IMR-90 (cell line): ENCODE measurements at regions not wholly inside any gene's neighbourhood (a gene's known extent, or its start where the extent isn't known, plus 50 kb on each side); places are given as distances from the start of the nearest gene placed in this dataset.

Source experiments
- ATAC-seq: fragments of 200-7000 bp; cut with Tn5 transposase; 2 replicates; pipeline ENCODE4 v1.9.1; 2020; ENCODE audit warnings: low read depth, mild to moderate bottlenecking, moderate library complexity
- BruUV-seq: library from RNA; stranded (reverse); fragments of 400-500 nt; replicated peaks from 2 replicates; lab custom pipeline; 2021; lab: Mats Ljungman, UMichigan
- CTCF ChIA-PET: fragments of 300-600 bp; formaldehyde crosslinking; extraction: SDS; loops from one replicate; lab custom pipeline; 2021; ENCODE audit warnings: antibody characterized with exemption; lab: Yijun Ruan, JAX
- POLR2A ChIA-PET: fragments of 300-600 bp; sonication (Branson Sonifier 250); formaldehyde crosslinking; loops from one replicate; lab custom pipeline; 2022; ENCODE audit warnings: antibody characterized with exemption; ENCODE audit not compliant: unreplicated experiment; lab: Charles Lee
- DNase-seq: peaks from one replicate; pipeline ENCODE4 v3.0.0; 2013
- H2AFZ ChIP-seq: replicated peaks from 2 replicates; pipeline ENCODE3; 2013; ENCODE audit warnings: low read length, mild to moderate bottlenecking; ENCODE audit not compliant: poor library complexity
- H2AK5ac ChIP-seq: 2 replicates; pipeline ENCODE4 v1.6.1; 2013; ENCODE audit warnings: low read depth, low read length, inconsistent platforms
- H2AK9ac ChIP-seq: replicated peaks from 2 replicates; pipeline ENCODE3; 2013; ENCODE audit warnings: mild to moderate bottlenecking, low read depth, low read length, moderate library complexity; ENCODE audit not compliant: poor library complexity
- H2BK120ac ChIP-seq: 2 replicates; pipeline ENCODE4 v1.6.1; 2013; ENCODE audit warnings: low read depth, low read length, inconsistent platforms
- H2BK15ac ChIP-seq: 3 replicates; pipeline ENCODE4 v1.6.1; 2013; ENCODE audit warnings: low read depth, low read length, inconsistent platforms
- H2BK20ac ChIP-seq: 2 replicates; pipeline ENCODE4 v1.6.1; 2013; ENCODE audit warnings: low read depth, mild to moderate bottlenecking, inconsistent platforms, low read length, moderate library complexity
- H2BK5ac ChIP-seq: 2 replicates; pipeline ENCODE4 v1.6.1; 2013; ENCODE audit warnings: mild to moderate bottlenecking, low read depth, low read length, inconsistent platforms; ENCODE audit not compliant: poor library complexity, severe bottlenecking
- H3K14ac ChIP-seq: replicated peaks from 2 replicates; pipeline ENCODE4 v1.6.1; 2013; ENCODE audit warnings: low read depth, low read length, inconsistent platforms
- H3K18ac ChIP-seq: 2 replicates; pipeline ENCODE4 v1.6.1; 2013; ENCODE audit warnings: low read depth, low read length, control low read depth
- H3K23ac ChIP-seq: 2 replicates; pipeline ENCODE4 v1.6.1; 2013; ENCODE audit warnings: low read depth, low read length, inconsistent platforms
- H3K27ac ChIP-seq: 2 replicates; pipeline ENCODE4 v1.5.1; 2013; ENCODE audit warnings: mild to moderate bottlenecking, control low read depth, low read length; ENCODE audit not compliant: insufficient read depth
- H3K27me3 ChIP-seq: 2 replicates; pipeline ENCODE4 v1.6.1; 2013; ENCODE audit warnings: low read length; ENCODE audit not compliant: control insufficient read depth, insufficient read depth
- H3K36me3 ChIP-seq: 2 replicates; pipeline ENCODE4 v1.6.1; 2013; ENCODE audit warnings: low read length, mixed read lengths; ENCODE audit not compliant: control insufficient read depth, insufficient read depth
- H3K4ac ChIP-seq: 2 replicates; pipeline ENCODE4 v1.6.1; 2013; ENCODE audit warnings: low read depth, low read length, inconsistent platforms
- H3K4me1 ChIP-seq: 2 replicates; pipeline ENCODE4 v1.6.1; 2013; ENCODE audit warnings: low read length, mixed read lengths; ENCODE audit not compliant: control insufficient read depth, insufficient read depth
- H3K4me2 ChIP-seq: 2 replicates; pipeline ENCODE4 v1.6.1; 2013; ENCODE audit warnings: low read depth, mild to moderate bottlenecking, control low read depth, low read length, moderate library complexity
- H3K4me3 ChIP-seq: 2 replicates; pipeline ENCODE4 v1.5.1; 2013; ENCODE audit warnings: low read depth, mild to moderate bottlenecking, control low read depth, low read length, moderate library complexity; ENCODE audit not compliant: insufficient read depth
- H3K56ac ChIP-seq: 2 replicates; pipeline ENCODE4 v1.6.1; 2013; ENCODE audit warnings: low read length, inconsistent platforms; ENCODE audit not compliant: insufficient read depth; ENCODE audit errors: extremely low read depth
- H3K79me1 ChIP-seq, 2 experiments: 2 replicates each; pipeline ENCODE4 v1.6.1; 2013; ENCODE audit warnings: low read length in 2 of 2, inconsistent platforms in 1 of 2, low read depth in 1 of 2
- H3K9ac ChIP-seq: 2 replicates; pipeline ENCODE4 v1.6.1; 2013; ENCODE audit warnings: low read depth, low read length, control low read depth
- H3K9me1 ChIP-seq: 2 replicates; pipeline ENCODE4 v1.6.1; 2013; ENCODE audit warnings: low read length, inconsistent platforms; ENCODE audit not compliant: insufficient read depth
- H3K9me3 ChIP-seq: 2 replicates; pipeline ENCODE4 v1.6.1; 2013; ENCODE audit warnings: low read length; ENCODE audit not compliant: control insufficient read depth, insufficient read depth
- H4K20me1 ChIP-seq: 2 replicates; pipeline ENCODE4 v1.6.1; 2013; ENCODE audit warnings: low read length, inconsistent platforms; ENCODE audit not compliant: insufficient read depth
- H4K5ac ChIP-seq: 2 replicates; pipeline ENCODE4 v1.6.1; 2013; ENCODE audit warnings: mild to moderate bottlenecking, low read depth, low read length, control low read depth
- H4K8ac ChIP-seq, 2 experiments: 2 replicates each; pipeline ENCODE4 v1.6.1; 2013; ENCODE audit warnings: low read depth in 2 of 2, low read length in 2 of 2, control low read depth in 1 of 2, inconsistent platforms in 1 of 2
- H4K91ac ChIP-seq: 2 replicates; pipeline ENCODE4 v1.6.1; 2013; ENCODE audit warnings: low read depth, low read length, inconsistent platforms; ENCODE audit not compliant: insufficient read depth
- BHLHE40 ChIP-seq: fragments of 150-350 bp; IDR thresholded peaks from 2 replicates; pipeline ENCODE4 v1.6.1; 2016; ENCODE audit warnings: mild to moderate bottlenecking, low read depth, low read length
- CEBPB ChIP-seq: IDR thresholded peaks from 2 replicates; pipeline ENCODE4 v1.6.1; 2012; ENCODE audit warnings: low read depth, low read length, improper control_type of control experiment
- CHD1 ChIP-seq: IDR thresholded peaks from 2 replicates; pipeline ENCODE4 v1.6.1; 2012; ENCODE audit warnings: low read depth, low read length, improper control_type of control experiment
- FOS ChIP-seq: fragments of 150-350 bp; IDR thresholded peaks from 2 replicates; pipeline ENCODE4 v1.6.1; 2016; ENCODE audit warnings: low read depth, low read length
- MAFK ChIP-seq: IDR thresholded peaks from 2 replicates; pipeline ENCODE4 v1.6.1; 2012; ENCODE audit warnings: low read depth, low read length, improper control_type of control experiment
- MAZ ChIP-seq: IDR thresholded peaks from 2 replicates; pipeline ENCODE4 v1.6.1; 2012; ENCODE audit warnings: low read depth, mild to moderate bottlenecking, low read length, improper control_type of control experiment, moderate library complexity, borderline replicate concordance
- MXI1 ChIP-seq: IDR thresholded peaks from 2 replicates; pipeline ENCODE4 v1.6.1; 2012; ENCODE audit warnings: low read depth, mild to moderate bottlenecking, low read length, moderate library complexity, borderline replicate concordance
- NFE2L2 ChIP-seq: fragments of 150-350 bp; IDR thresholded peaks from 2 replicates; pipeline ENCODE4 v1.6.1; 2016; ENCODE audit warnings: low read depth, mild to moderate bottlenecking, low read length
- POLR2A ChIP-seq: IDR thresholded peaks from 2 replicates; pipeline ENCODE4 v1.6.1; 2012; ENCODE audit warnings: mild to moderate bottlenecking, low read depth, low read length
- RAD21 ChIP-seq: IDR thresholded peaks from 2 replicates; pipeline ENCODE4 v1.6.1; 2012; ENCODE audit warnings: low read length, improper control_type of control experiment
- RCOR1 ChIP-seq: IDR thresholded peaks from 2 replicates; pipeline ENCODE4 v1.6.1; 2012; ENCODE audit warnings: mild to moderate bottlenecking, low read length, improper control_type of control experiment; ENCODE audit not compliant: insufficient replicate concordance
- RFX5 ChIP-seq: IDR thresholded peaks from 2 replicates; pipeline ENCODE4 v1.8.0; 2012; ENCODE audit warnings: low read depth, mild to moderate bottlenecking, low read length, moderate library complexity
- SMC3 ChIP-seq: fragments of 150-350 bp; IDR thresholded peaks from 2 replicates; pipeline ENCODE4 v1.6.1; 2016; ENCODE audit warnings: low read depth, mild to moderate bottlenecking, antibody characterized with exemption, low read length, moderate library complexity
- WGBS, 2 experiments: methylation state at CpG; one replicate each; pipeline versions ENCODE4 v1.1.5 to v1.1.7; 2013; ENCODE audit warnings: missing lambda C conversion rate in 2 of 2; ENCODE audit not compliant: insufficient read length in 1 of 2; ENCODE audit errors: extremely low coverage in 2 of 2; 5-methylcytosine and 5-hydroxymethylcytosine counted together
- dilution Hi-C: fragments of 300-500 bp; cut with HindIII; formaldehyde crosslinking; loops from one replicate; pipeline ENCODE4 v1.14.3; 2018; ENCODE audit warnings: low sequenced_read_pairs; ENCODE audit not compliant: unreplicated experiment
- in situ Hi-C: fragments of 300-500 bp; cut with MboI; formaldehyde crosslinking; loops from 3 replicates; pipeline ENCODE4 v1.14.3; 2019; ENCODE audit warnings: low sequenced_read_pairs, inconsistent platforms, mixed read lengths
- intact Hi-C: fragments of 100-400 bp; cut with micrococcal nuclease; formaldehyde crosslinking; loops from 2 replicates; pipeline ENCODE4 v1.10.0; 2022
- TF ChIP-seq, protein P1 (sequence below): fragments of 150-350 bp; IDR thresholded peaks from 2 replicates; pipeline ENCODE4 v1.6.1; 2017; ENCODE audit warnings: mild to moderate bottlenecking, antibody characterized with exemption, low read length, low read depth
- TF ChIP-seq, protein P2 (sequence below): conservative IDR thresholded peaks from 2 replicates; pipeline ENCODE4 v1.5.1; 2012; ENCODE audit warnings: mild to moderate bottlenecking, low read depth, low read length, improper control_type of control experiment
- TF ChIP-seq, protein P3 (sequence below): fragments of 150-350 bp; IDR thresholded peaks from 2 replicates; pipeline ENCODE4 v1.6.1; 2016; ENCODE audit warnings: low read depth, mild to moderate bottlenecking, low read length, moderate library complexity, borderline replicate concordance

DNA sequence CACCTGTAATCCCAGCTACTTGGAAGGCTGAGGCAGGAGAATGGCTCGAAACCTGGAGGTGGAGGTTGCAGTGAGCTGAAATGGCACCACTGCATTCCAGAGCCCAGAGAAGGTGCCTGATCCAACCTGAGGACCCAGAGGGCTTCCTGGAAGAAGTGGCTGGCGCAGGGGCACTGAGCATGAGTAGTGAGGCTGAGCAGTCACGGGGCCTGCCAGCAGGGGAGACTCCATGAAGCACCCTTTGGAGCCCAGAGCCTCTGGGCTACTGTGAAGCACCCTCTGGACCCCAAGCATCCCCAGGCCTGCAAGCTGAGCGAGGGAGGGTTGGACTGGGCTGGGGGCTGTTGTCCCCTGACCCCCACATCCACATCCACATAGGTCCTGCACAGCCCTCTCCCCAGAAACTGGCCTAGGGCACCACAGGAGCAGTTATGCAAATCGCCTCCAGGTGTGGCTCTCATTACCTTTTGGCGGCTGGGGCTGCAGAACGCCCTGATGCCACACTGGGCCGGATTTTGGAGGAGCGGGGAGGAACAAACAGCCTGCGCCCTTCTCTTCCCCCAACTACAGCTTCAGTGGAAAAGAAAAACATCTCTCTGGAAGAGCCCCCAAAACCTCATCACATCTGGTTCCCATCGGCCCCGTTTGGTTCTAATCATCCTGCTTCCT is 78.2 kb upstream of the TARDBP start:
- H2AFZ ChIP-seq = no peak overlapping the region
- intact Hi-C loops (no loop called here), in situ Hi-C loops (no loop called here), dilution Hi-C loops (no loop called here)
- H2BK15ac ChIP-seq = no peak overlapping the region
- H2BK120ac ChIP-seq = no peak overlapping the region
- H2AK9ac ChIP-seq = no peak overlapping the region
- no peak overlapping the region for H3K14ac ChIP-seq
- BruUV-seq = no TSS peak
- POLR2A ChIA-PET = no interaction called here
- no peak overlapping the region for H2BK5ac ChIP-seq
- H3K9ac ChIP-seq = no peak overlapping the region
- no peak for DNase-seq
- H4K5ac ChIP-seq = no peak overlapping the region
- H3K56ac ChIP-seq = no peak overlapping the region
- no peaks in the 10 kb centered on the region for H3K9me3 ChIP-seq
- H3K18ac ChIP-seq = no peak overlapping the region
- H3K4me3 ChIP-seq = no peak overlapping the region
- H3K27me3 ChIP-seq = peaks cover 12% of the 10 kb centered on the region
- H3K36me3 ChIP-seq = no peaks in the 10 kb centered on the region
- CTCF ChIA-PET = no interaction called here
- H3K79me1 ChIP-seq = no peaks in the 10 kb centered on the region
- H3K23ac ChIP-seq = no peak overlapping the region
- H3K9me1 ChIP-seq = no peaks in the 10 kb centered on the region
- no peaks in the 10 kb centered on the region for H3K4me1 ChIP-seq
- no peak overlapping the region for H3K27ac ChIP-seq
- H4K8ac ChIP-seq = no peak overlapping the region
- H2AK5ac ChIP-seq = no peak overlapping the region
- ATAC-seq = no peak
- H4K91ac ChIP-seq = no peak overlapping the region
- H4K20me1 ChIP-seq = no peaks in the 10 kb centered on the region
- no peak overlapping the region for H2BK20ac ChIP-seq
- WGBS, 2 experiments = 80% methylated on average over 2 of the region's 12 CpGs; no CpG with 5 or more reads in 1 of the 2 experiments
- H3K4me2 ChIP-seq = no peak overlapping the region
- H3K4ac ChIP-seq = no peak overlapping the region
- TF ChIP-seq MAZ (no peak), MAFK (no peak), RFX5 (no peak), CEBPB (no peak), RAD21 (no peak), MXI1 (no peak), POLR2A (no peak), FOS (no peak), RCOR1 (no peak), NFE2L2 (no peak), BHLHE40 (no peak), CHD1 (no peak), SMC3 (no peak)
- TF ChIP-seq, protein P1, sequence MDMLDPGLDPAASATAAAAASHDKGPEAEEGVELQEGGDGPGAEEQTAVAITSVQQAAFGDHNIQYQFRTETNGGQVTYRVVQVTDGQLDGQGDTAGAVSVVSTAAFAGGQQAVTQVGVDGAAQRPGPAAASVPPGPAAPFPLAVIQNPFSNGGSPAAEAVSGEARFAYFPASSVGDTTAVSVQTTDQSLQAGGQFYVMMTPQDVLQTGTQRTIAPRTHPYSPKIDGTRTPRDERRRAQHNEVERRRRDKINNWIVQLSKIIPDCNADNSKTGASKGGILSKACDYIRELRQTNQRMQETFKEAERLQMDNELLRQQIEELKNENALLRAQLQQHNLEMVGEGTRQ = no peak
- TF ChIP-seq, protein P2, sequence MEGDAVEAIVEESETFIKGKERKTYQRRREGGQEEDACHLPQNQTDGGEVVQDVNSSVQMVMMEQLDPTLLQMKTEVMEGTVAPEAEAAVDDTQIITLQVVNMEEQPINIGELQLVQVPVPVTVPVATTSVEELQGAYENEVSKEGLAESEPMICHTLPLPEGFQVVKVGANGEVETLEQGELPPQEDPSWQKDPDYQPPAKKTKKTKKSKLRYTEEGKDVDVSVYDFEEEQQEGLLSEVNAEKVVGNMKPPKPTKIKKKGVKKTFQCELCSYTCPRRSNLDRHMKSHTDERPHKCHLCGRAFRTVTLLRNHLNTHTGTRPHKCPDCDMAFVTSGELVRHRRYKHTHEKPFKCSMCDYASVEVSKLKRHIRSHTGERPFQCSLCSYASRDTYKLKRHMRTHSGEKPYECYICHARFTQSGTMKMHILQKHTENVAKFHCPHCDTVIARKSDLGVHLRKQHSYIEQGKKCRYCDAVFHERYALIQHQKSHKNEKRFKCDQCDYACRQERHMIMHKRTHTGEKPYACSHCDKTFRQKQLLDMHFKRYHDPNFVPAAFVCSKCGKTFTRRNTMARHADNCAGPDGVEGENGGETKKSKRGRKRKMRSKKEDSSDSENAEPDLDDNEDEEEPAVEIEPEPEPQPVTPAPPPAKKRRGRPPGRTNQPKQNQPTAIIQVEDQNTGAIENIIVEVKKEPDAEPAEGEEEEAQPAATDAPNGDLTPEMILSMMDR = no peak
- TF ChIP-seq, protein P3, sequence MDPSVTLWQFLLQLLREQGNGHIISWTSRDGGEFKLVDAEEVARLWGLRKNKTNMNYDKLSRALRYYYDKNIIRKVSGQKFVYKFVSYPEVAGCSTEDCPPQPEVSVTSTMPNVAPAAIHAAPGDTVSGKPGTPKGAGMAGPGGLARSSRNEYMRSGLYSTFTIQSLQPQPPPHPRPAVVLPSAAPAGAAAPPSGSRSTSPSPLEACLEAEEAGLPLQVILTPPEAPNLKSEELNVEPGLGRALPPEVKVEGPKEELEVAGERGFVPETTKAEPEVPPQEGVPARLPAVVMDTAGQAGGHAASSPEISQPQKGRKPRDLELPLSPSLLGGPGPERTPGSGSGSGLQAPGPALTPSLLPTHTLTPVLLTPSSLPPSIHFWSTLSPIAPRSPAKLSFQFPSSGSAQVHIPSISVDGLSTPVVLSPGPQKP = no peak
